Keratinocyte (primary cell): ENCODE measurements at regions not wholly inside any gene's neighbourhood (a gene's known extent, or its start where the extent isn't known, plus 50 kb on each side); places are given as distances from the start of the nearest gene placed in this dataset.
"Not testable (repeated sequence)": the region's sequence is repeated elsewhere in the genome, so short reads cannot be mapped to it uniquely, and the experiment has no call there.

Source experiments
- CTCF ChIP-seq, 3 experiments: IDR thresholded peaks in 1 of 3; conservative IDR thresholded peaks in 1 of 3; optimal IDR thresholded peaks in 1 of 3; 2 replicates in 2 of 3; 3 replicates in 1 of 3; pipeline versions ENCODE3 to v1.5.1; 2011; ENCODE audit warnings: low read length in 3 of 3, mild to moderate bottlenecking in 3 of 3, moderate library complexity in 2 of 3, control low read depth in 1 of 3, inconsistent platforms in 1 of 3; ENCODE audit not compliant: insufficient read depth in 2 of 3; ENCODE audit errors: extremely low read depth in 1 of 3
- EZH2 ChIP-seq: IDR thresholded peaks from one replicate; pipeline ENCODE4 v1.6.1; 2012; ENCODE audit warnings: inconsistent platforms, mild to moderate bottlenecking, low read length, moderate library complexity

DNA sequence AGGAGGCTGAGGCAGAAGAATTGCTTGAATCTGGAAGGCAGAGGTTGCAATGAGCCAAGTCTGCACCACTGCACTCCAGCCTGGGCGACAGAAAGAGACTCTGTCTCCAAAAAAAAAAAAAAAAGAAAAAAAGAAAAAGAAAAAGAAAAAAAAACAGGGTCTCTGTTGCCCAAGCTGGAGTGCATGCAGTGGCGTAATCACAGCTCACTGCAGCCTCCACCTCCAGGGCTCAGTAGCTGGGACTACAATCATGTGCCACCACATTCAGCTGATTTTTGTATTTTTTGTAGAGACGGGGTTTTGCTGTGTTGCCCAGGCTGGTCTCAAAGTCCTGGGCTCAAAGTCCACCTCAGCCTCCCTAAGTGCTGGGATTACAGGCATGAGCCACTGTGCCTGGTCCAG is 94.0 kb upstream of the SERTAD2 start:
- TF ChIP-seq EZH2; CTCF (optimal IDR thresholded peaks at IDR 0.05 in 1 of 3, IDR thresholded peaks at IDR 0.05 in 1 of 3, conservative IDR thresholded peaks at IDR 0.05 in 1 of 3; ENCODE audit: extremely low read depth in 1 of 3, insufficient read depth in 2 of 3, low read length in 3 of 3): not testable (repeated sequence)
